C4-2B (cell line): ENCODE measurements at regions not wholly inside any gene's neighbourhood (a gene's known extent, or its start where the extent isn't known, plus 50 kb on each side); places are given as distances from the start of the nearest gene placed in this dataset.
A peak's percentile ranks its signal among the peaks of the same experiment; 100 is the strongest.

Experiments used
- H3K27ac ChIP-seq: fragments of 450-650 bp; 2 replicates; pipeline ENCODE4 v1.5.1; 2017
- CTCF ChIP-seq: fragments of 450-650 bp; conservative IDR thresholded peaks from 2 replicates; pipeline ENCODE4 v1.5.1; 2017; ENCODE audit warnings: mild to moderate bottlenecking
- ZFX ChIP-seq: fragments of 450-650 bp; IDR thresholded peaks from 2 replicates; pipeline ENCODE4 v1.6.1; 2017

GRCh38 chr2:51510303-51510702 is 478.4 kb upstream of the NRXN1 start:
- no peak overlapping the region for H3K27ac ChIP-seq
- TF ChIP-seq CTCF (no peak), ZFX (no peak)

GRCh38 chr2:51505533-51505932 is 473.6 kb upstream of the NRXN1 start:
- no peak overlapping the region for H3K27ac ChIP-seq
- no peak for TF ChIP-seq ZFX
- peak; percentile 27 for TF ChIP-seq CTCF

GRCh38 chr2:51490576-51491234 is 458.8 kb upstream of the NRXN1 start:
- H3K27ac ChIP-seq, result no peak overlapping the region
- TF ChIP-seq ZFX (no peak), CTCF (no peak)

- no peak for TF ChIP-seq ZFX
- no peak for TF ChIP-seq CTCF
- no peak overlapping the region for H3K27ac ChIP-seq
These were observed 452.7 kb upstream of the NRXN1 start for GRCh38 chr2:51484605-51485004.

- H3K27ac ChIP-seq, result no peak overlapping the region
- no peak for TF ChIP-seq ZFX
- no peak for TF ChIP-seq CTCF
These were observed 451.8 kb upstream of the NRXN1 start for GRCh38 chr2:51483720-51484119.

GRCh38 chr2:51472783-51473182 is 440.9 kb upstream of the NRXN1 start:
- TF ChIP-seq CTCF (no peak), ZFX (no peak)
- H3K27ac ChIP-seq, result no peak overlapping the region

- no peak for TF ChIP-seq ZFX
These were observed 440.4 kb upstream of the NRXN1 start for GRCh38 chr2:51472300-51472699.

GRCh38 chr2:51469102-51469501 is 437.2 kb upstream of the NRXN1 start:
- H3K27ac ChIP-seq, result no peak overlapping the region
- TF ChIP-seq ZFX, result no peak
- no peak for TF ChIP-seq CTCF

More at GRCh38 chr2:51472300-51472699, 440.4 kb upstream of the NRXN1 start:
- H3K27ac ChIP-seq, result no peak overlapping the region
